ENCODE measurements at regions not wholly inside any gene's neighbourhood (a gene's known extent, or its start where the extent isn't known, plus 50 kb on each side); places are given as distances from the start of the nearest gene placed in this dataset.

DNA sequence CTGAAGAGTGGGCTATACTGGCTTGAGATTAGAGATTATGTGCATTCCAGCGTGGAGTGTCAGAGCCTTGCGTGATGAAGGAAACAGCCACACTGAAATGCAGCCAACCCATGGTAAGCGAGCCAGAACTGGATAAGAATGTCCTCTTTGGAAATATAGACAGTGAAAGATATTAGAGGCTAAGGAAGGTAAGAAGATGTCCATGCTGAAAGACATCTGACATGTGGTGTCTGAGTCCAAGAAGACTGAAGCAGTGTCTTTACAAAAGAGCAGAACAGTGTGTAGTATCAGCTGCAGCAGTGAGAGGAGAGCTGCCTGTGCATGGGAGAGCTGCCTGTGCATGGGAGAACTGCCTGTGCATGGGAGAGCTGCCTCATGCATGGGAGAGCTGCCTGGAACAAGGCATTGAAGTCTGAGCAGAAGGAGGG is 672.2 kb downstream of the DIPK2A start:
- H3K4me3 Mint-ChIP-seq = no peak overlapping the region
- H3K9me3 Mint-ChIP-seq = no peaks in the 10 kb centered on the region
- no peak overlapping the region for H3K27ac Mint-ChIP-seq
- H3K36me3 Mint-ChIP-seq = no peaks in the 10 kb centered on the region
- TF ChIP-seq, protein P1, sequence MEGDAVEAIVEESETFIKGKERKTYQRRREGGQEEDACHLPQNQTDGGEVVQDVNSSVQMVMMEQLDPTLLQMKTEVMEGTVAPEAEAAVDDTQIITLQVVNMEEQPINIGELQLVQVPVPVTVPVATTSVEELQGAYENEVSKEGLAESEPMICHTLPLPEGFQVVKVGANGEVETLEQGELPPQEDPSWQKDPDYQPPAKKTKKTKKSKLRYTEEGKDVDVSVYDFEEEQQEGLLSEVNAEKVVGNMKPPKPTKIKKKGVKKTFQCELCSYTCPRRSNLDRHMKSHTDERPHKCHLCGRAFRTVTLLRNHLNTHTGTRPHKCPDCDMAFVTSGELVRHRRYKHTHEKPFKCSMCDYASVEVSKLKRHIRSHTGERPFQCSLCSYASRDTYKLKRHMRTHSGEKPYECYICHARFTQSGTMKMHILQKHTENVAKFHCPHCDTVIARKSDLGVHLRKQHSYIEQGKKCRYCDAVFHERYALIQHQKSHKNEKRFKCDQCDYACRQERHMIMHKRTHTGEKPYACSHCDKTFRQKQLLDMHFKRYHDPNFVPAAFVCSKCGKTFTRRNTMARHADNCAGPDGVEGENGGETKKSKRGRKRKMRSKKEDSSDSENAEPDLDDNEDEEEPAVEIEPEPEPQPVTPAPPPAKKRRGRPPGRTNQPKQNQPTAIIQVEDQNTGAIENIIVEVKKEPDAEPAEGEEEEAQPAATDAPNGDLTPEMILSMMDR (conservative IDR thresholded peaks at IDR 0.05) = no peak
- H3K4me1 Mint-ChIP-seq (ENCODE audit: unreplicated experiment) = no peaks in the 10 kb centered on the region
- no peak for DNase-seq (ENCODE audit: extremely low spot score, unreplicated experiment)
- no peaks in the 10 kb centered on the region for H3K27me3 Mint-ChIP-seq

DNA sequence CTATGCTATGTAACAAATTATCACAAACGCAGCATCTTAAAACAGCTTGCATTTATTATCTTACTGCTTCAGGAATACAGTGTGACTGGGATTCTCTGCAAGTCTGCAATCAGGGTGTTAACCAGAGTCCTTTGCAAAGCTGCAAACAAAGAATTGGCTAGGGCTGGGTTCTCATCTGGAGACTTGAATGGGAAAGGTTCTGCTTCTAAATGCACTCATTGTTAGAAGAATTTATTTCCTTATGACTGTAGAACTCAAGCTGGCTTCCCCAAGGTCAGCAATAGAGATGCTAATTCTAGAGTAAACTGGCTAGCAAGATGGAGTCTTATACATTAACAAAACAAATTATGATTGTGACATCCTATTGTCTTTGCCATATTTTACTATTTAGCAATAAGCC is 673.7 kb downstream of the DIPK2A start:
- TF ChIP-seq, protein P1 (conservative IDR thresholded peaks at IDR 0.05) = no peak

DNA sequence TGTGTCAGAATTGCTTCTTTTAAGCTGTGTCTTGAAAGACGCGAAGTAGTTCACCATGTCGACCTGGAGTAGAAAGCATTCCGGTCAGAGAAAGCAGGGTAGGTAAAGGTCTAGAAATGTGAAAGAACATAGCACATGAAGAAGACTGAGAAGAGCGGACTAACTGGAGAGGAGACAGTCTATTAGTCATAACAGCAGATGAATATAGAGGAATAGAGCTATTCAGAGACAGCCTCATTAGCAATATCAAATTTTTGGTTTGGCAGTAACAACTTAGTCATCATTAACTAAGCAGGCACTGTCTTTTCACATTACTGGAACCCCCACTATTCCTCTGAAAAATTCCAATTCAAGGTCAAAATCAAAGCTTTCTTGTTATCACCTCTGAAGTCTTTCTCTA is 678.8 kb downstream of the DIPK2A start:
- Mint-ChIP-seq H3K36me3 (no peaks in the 10 kb centered on the region), H3K4me3 (no peak overlapping the region), H3K27ac (no peak overlapping the region), H3K27me3 (no peaks in the 10 kb centered on the region), H3K4me1 (ENCODE audit: unreplicated experiment) (no peaks in the 10 kb centered on the region), H3K9me3 (no peaks in the 10 kb centered on the region)
- TF ChIP-seq, protein P1 (conservative IDR thresholded peaks at IDR 0.05) = no peak
- no peak for DNase-seq (ENCODE audit: extremely low spot score, unreplicated experiment)

More for the DNA sequence above, 673.7 kb downstream of the DIPK2A start:
- Mint-ChIP-seq H3K4me3 (no peak overlapping the region), H3K36me3 (no peaks in the 10 kb centered on the region), H3K4me1 (ENCODE audit: unreplicated experiment) (no peaks in the 10 kb centered on the region), H3K9me3 (no peaks in the 10 kb centered on the region), H3K27me3 (no peaks in the 10 kb centered on the region), H3K27ac (no peak overlapping the region)
- no peak for DNase-seq (ENCODE audit: extremely low spot score, unreplicated experiment)

DNA sequence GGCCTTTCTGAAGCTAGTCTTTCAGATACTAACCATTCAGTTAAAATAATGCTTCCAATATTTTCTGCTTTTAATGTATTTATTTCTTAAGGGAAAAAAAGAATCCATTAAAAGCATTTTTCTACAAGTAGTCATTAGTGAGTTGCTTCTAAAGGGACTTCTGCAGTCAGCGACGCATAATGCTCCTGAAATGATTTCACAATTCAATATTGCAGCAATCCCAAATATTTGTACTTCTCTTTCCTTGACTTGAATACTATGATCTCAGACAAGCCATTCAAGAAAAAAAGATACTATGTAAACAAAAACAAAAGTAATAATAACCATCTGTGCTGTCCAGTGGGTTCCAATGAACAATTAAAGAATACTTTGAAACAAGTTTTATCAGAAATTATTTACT is 681.0 kb downstream of the DIPK2A start:
- no peak overlapping the region for H3K27ac Mint-ChIP-seq
- TF ChIP-seq, protein P1 (conservative IDR thresholded peaks at IDR 0.05) = no peak
- no peak overlapping the region for H3K4me3 Mint-ChIP-seq
- no peaks in the 10 kb centered on the region for H3K9me3 Mint-ChIP-seq
- no peaks in the 10 kb centered on the region for H3K36me3 Mint-ChIP-seq
- DNase-seq (ENCODE audit: extremely low spot score, unreplicated experiment) = no peak
- no peaks in the 10 kb centered on the region for H3K27me3 Mint-ChIP-seq
- no peaks in the 10 kb centered on the region for H3K4me1 Mint-ChIP-seq (ENCODE audit: unreplicated experiment)

DNA sequence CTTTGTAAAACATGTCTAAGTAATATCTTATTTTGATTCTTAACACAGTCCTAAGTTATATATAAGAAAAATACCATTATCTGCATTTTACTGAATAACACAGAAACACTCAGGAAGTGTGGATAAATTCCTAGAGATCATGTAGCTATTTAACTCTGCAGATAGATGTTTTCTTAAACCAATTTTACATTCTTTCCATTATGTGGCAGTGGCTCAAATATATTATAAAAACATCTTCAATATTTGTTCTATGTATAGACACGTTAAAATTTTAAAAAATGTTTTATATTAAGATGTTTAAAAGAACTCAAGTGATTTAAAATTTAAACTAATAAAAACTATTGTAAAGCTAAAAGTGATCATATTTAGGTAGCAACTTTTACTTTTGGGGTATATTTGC is 683.8 kb downstream of the DIPK2A start:
- TF ChIP-seq, protein P1 (conservative IDR thresholded peaks at IDR 0.05) = no peak
- H3K27me3 Mint-ChIP-seq = no peaks in the 10 kb centered on the region
- H3K4me1 Mint-ChIP-seq (ENCODE audit: unreplicated experiment) = no peaks in the 10 kb centered on the region
- no peak overlapping the region for H3K4me3 Mint-ChIP-seq
- no peaks in the 10 kb centered on the region for H3K36me3 Mint-ChIP-seq
- DNase-seq (ENCODE audit: extremely low spot score, unreplicated experiment) = no peak
- no peak overlapping the region for H3K27ac Mint-ChIP-seq
- H3K9me3 Mint-ChIP-seq = no peaks in the 10 kb centered on the region

DNA sequence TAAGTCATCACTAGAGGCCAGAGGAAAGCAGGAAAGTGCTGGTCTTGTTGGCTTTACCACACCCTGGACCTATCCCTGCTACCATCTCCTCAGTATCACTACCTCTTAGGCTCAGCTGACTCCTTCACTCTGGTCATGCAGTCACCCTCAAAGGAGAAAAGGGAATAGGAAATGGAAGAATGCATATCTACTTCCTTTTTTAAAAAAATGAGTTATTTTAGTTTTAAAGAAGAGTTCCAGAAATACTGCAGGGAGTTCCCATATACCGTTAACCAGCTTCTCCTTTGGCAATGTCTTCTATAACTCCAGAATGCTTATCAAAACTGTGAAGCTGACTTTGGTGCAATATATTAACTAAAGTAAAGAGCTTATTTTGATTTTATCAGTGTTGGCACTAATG is 688.6 kb downstream of the DIPK2A start:
- H3K4me1 Mint-ChIP-seq (ENCODE audit: unreplicated experiment) = no peaks in the 10 kb centered on the region
- TF ChIP-seq, protein P1 (conservative IDR thresholded peaks at IDR 0.05) = no peak

More for the DNA sequence above, 688.6 kb downstream of the DIPK2A start:
- H3K36me3 Mint-ChIP-seq = no peaks in the 10 kb centered on the region
- no peaks in the 10 kb centered on the region for H3K9me3 Mint-ChIP-seq
- no peak for DNase-seq (ENCODE audit: extremely low spot score, unreplicated experiment)
- no peaks in the 10 kb centered on the region for H3K27me3 Mint-ChIP-seq
- H3K27ac Mint-ChIP-seq = no peak overlapping the region
- no peak overlapping the region for H3K4me3 Mint-ChIP-seq
